WI38 (cell line): ENCODE measurements at regions not wholly inside any gene's neighbourhood (a gene's known extent, or its start where the extent isn't known, plus 50 kb on each side); places are given as distances from the start of the nearest gene placed in this dataset.

Experiments
- H3K4me3 ChIP-seq: 2 replicates; pipeline ENCODE4 v1.5.1; 2011; ENCODE audit warnings: low read depth, mild to moderate bottlenecking, control low read depth, low read length
- TF ChIP-seq, protein P1 (sequence below): IDR thresholded peaks from 2 replicates; pipeline ENCODE4 v1.5.1; 2012; ENCODE audit warnings: low read depth, mild to moderate bottlenecking, control low read depth, low read length

DNA sequence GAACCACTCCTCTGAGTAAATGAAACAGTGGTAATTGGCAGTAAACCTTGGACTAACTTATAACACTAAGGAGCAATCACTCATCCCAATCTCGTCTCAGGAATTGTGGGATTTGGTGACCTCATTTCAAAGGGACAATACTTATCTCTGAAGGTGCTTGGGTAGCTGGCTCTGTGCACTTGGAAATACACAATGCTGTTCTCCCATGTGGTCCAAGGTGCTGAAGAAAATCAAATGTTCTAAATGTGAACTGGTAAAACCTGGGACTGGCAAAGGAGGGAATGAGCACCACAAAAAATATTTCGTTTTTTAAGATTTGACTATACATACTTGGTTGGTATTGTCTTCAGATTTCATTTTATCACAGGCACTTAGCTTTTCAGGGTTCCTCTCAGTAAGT, 1193.0 kb downstream of the SORCS1 start:
- TF ChIP-seq, protein P1, sequence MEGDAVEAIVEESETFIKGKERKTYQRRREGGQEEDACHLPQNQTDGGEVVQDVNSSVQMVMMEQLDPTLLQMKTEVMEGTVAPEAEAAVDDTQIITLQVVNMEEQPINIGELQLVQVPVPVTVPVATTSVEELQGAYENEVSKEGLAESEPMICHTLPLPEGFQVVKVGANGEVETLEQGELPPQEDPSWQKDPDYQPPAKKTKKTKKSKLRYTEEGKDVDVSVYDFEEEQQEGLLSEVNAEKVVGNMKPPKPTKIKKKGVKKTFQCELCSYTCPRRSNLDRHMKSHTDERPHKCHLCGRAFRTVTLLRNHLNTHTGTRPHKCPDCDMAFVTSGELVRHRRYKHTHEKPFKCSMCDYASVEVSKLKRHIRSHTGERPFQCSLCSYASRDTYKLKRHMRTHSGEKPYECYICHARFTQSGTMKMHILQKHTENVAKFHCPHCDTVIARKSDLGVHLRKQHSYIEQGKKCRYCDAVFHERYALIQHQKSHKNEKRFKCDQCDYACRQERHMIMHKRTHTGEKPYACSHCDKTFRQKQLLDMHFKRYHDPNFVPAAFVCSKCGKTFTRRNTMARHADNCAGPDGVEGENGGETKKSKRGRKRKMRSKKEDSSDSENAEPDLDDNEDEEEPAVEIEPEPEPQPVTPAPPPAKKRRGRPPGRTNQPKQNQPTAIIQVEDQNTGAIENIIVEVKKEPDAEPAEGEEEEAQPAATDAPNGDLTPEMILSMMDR = no peak
- no peak overlapping the region for H3K4me3 ChIP-seq

DNA sequence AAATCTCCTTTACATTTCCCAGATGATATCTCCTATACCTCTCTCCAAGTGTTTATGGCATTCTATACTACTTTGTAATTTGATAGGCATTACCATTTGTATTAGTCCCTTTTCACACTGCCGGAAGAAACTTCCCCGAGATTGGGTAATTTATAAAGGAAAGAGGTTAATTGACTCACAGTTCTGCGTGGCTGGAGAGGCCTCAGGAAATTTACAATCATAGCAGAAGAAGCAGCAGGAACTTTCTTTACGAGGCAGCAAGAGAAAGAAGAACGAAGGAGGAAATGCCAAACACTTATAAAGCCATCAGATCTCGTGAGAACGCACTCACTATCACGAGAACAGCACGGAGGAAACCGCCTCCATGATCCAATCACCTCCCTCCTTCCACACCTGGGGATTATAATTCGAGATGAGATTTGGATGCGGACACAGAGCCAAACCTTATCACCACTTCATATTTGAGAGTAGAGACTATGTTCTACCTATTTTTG, 1194.6 kb downstream of the SORCS1 start:
- TF ChIP-seq, protein P1 = no peak
- H3K4me3 ChIP-seq = no peak overlapping the region

DNA sequence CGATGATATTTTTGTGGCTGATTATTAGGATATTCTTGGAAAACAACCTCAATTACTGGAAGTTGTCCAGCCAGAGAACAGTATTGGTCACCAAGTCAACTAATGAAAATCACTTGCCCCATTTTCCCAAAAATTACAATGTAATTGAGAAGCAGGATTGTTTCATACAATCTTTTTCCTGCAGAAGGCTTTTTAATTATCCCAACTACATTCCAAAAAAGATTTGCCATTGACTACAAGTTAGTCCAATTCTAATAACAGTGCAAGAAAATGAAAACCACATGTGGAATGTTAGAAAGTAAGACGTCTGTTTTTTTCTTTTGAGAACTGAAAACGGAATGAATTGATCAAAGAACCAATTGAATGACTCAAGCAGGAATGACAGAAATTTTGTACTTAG, 1195.8 kb downstream of the SORCS1 start:
- TF ChIP-seq, protein P1 = no peak
- H3K4me3 ChIP-seq = no peak overlapping the region

DNA sequence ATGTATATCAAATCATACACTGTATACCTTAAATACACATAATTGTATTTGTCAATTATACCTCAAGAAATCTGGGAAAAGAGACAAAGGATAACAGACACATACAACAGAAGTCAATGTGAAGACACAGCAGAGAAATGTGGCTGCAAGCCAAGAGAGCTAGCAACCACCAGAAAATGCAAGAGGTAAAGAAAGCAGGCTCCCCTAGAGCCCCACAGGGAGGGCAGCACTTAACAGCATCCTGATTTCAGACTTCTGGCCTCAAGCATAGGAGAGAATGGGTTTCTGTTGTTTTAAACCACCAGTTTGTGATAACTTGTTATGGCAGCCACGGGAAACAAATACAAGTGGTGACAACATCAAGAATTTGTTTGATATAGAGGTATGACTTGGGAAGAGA, 1197.2 kb downstream of the SORCS1 start:
- no peak overlapping the region for H3K4me3 ChIP-seq

DNA sequence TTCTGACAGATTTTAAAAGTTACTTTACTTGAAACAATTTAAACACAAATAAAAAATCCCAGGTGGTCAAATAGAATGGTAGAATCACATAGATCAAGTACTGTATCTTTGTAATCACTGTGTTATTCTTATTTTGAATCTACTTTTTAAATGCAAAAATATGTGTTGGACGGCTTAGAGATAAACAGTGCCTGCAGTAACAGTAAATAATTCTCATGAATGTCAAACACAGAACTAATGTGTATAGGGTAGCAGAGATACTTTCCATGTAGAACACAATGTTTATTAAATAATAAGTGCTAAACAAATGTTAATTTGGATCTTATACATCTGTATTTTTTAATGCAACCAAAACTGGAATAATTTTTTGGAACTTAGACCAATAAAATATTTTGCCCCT, 1199.4 kb downstream of the SORCS1 start:
- H3K4me3 ChIP-seq = no peak overlapping the region
- TF ChIP-seq, protein P1 = no peak

More for the DNA sequence above, 1197.2 kb downstream of the SORCS1 start:
- TF ChIP-seq, protein P1 = no peak

DNA sequence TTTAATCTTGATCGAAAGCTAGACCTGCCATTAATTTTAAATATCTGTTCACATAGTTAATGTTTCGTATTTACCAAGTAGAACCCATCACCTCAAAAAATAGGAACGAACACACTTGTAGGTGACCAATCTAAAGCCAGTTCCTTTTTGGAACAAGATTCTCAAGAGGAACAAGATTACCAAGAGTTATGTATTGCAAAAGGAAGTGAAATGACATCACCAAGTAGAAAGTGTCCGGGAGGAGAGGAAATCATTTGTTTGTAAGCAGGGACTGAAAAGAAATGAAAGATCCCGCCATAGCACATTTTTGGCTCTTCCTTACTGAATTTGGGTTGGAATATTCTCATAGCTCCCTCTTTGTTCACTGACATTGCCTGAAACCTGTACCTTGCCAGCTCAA, 1200.5 kb downstream of the SORCS1 start:
- TF ChIP-seq, protein P1 = no peak
- no peak overlapping the region for H3K4me3 ChIP-seq

DNA sequence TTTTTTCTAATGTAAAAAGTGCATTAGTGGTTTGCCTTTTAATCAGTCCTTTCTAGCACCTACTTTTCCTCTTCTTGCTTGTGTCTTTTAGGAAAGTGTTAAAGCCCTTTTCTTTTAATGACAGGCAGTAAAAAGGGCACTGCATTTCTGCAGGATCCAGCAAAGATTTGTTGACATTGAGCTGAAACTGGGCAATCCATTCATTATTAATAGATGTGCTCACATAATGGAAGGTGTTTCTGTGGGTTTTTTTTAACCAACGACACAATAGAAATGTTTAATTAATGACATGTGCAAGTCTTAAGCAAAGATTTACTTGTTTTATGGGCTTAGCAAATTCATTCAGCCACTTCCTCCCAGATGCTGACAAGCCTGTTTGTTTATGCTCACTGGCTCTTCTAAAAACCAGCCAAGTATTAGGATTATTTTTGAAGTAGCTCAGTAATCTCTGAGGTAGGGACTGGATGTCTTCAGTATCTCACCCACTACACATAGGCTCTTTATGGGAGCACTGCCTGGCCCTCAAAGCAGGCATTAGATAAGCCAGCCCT, 1201.1 kb downstream of the SORCS1 start:
- H3K4me3 ChIP-seq = no peak overlapping the region
- TF ChIP-seq, protein P1 = no peak
